HG02973 (cell line): ENCODE measurements at regions not wholly inside any gene's neighbourhood (a gene's known extent, or its start where the extent isn't known, plus 50 kb on each side); places are given as distances from the start of the nearest gene placed in this dataset.
A peak's percentile ranks its signal among the peaks of the same experiment; 100 is the strongest.

Source experiments
- ATAC-seq: cut with Tn5 transposase; IDR thresholded peaks from one replicate; pipeline ENCODE4 v1.9.1; 2021; ENCODE audit warnings: moderate library complexity; ENCODE audit not compliant: unreplicated experiment

DNA sequence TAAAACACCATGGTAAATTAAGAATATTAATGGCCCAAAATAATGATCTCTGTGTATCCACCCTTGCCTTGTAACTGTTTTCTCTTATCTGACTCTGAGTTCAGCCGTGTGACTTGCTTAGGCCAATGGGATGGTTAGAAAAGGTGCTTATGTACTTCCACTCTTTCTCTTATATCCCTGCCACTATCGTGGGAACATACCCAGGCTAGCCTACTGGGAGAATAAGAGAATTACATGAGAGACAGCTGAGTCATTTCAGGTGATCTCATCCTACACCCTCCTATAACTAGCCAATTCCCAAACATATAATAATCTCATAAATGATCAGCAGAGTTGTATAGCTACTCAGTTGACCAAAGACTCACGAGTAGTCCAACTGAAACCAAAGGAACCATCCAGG lies 98.3 kb upstream of the ABI3BP start:
- ATAC-seq = no peak

DNA sequence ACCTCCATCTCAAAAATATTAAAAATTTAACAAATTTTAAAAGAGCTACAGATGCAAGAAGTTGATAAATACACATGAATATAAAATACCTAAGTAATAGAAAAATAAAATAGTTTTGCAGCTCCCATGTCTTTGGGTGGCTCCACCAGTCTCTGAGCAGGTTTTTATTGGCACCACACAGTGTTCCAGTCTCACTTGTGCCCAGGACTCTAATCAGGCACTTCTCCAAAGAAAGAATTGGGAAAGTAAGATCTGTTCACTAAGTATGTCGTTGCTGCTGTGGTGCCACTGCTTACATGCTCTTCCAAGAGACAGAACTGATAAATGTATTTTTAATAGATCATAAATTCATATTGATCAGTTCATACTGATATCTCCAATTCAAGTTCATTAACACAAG lies 92.5 kb upstream of the ABI3BP start:
- no peak for ATAC-seq

DNA sequence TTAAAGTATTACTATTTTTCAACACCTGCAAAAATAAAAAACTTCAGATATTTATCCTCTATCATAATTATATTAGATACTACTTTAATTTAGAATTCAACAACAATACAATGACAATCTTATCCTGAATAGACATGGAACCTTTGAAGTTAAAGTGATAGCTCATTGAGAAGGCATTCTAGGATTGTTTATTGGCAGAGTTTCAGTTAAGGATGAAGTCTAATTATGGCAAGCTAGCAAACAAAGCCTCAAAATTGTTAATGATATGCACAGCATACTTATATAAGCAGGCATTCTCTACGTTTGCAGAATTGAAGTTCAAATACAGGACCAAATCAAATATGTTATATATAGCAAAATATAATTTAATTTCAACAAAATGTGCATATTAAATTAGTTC lies 91.2 kb upstream of the ABI3BP start:
- ATAC-seq = no peak

DNA sequence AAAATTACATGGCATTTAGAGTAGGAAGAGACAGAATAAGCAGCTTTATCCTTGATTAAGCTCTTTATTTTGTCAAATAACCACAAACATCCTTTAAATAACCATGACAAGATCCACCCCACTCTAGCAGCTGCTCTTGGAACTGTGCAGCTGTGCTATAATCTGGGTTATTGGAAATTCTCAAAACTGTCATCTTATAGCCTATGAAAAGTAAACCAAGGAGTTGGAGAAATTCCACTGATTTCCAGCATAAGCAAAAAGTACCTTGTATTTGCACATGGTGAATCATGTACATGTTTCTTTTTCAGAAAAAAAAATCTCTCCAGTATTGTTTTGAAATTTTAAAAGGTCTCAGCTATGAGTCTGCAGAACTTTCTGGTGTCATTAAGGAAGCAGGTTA lies 88.8 kb upstream of the ABI3BP start:
- ATAC-seq = no peak

DNA sequence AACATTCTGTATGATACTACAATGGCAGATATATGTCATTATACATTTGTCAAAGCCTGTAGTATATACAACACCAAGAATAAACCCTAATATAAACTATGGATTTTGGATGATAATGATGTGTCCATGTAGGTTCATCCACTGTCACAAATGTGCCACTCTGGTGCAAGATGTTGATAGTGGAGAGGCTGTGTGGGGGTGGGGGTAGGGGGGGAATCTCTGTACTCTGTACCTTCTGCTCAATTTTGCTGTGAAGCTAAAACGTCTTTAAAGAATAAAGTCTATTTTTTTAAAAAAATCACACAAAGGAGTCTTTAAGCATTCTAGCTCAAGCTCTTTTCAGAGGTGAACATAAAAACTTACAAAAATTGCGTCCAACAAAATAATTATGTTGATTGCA lies 88.2 kb upstream of the ABI3BP start:
- no peak for ATAC-seq

DNA sequence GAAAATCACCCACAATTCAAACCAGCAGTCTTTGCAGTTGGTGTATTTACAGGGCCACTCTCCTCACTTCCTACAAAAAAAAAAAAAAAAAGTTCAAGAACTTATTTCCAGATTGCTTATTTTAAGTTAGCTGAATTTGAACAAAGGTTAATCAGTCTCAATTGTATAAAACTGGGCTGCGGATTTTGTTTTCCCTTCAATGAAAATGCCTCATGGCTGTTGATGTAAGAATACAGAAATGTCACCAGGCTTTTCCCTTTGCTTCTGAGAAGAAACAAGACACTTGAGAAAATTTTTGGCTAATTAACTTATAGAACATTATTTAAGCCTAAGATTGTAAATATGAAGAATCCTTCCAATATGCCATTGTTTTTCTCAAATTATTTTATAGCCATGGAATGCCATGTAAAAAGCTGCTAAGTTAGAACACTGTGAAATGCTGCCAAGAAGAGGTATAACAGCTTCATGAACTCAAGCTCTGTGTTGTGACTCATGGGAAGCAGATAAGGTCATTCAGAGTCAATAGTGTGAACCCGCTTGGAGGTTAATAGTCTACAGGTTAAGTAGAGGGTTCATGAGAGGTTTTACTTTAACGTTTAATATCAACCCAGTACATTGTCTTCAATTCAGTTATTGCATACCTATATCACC lies 84.3 kb upstream of the ABI3BP start:
- ATAC-seq = no peak

DNA sequence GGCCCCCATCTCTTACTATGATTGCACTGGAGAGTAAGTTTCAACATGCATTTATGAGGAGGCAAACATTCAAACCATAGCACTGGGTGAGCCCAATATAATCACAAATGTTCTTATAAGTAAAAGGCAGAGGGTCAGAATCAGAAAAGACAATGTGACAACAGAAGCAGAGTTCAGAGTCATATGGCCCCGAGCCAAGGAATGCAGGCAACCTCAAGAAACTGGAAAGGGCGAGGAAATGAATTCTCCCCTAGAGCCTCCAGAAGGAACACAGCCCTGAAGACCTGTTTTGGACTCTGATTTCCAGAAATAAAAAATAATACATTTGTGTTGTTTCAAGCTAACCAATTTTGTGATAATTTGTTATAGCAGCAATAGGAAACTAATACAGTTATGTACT lies 81.3 kb upstream of the ABI3BP start:
- no peak for ATAC-seq

DNA sequence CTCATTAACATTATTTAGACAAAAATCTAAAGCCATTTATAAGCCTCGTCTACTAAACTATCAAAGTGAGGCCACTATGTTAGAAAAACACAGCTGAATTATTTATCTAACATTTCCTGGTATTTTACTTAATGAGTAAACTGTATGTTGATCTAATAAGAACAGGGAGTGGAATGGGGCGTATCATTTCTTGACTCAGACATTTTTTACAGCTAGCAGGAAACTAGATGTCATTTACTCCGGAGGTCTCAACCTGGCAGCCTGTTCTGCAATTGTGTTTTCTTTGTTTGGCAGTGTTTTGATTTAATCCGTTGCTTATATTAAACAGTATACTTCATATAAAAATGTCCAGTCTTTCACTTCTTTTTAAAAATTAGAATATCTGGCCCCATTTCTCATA lies 79.1 kb upstream of the ABI3BP start:
- ATAC-seq = no peak

DNA sequence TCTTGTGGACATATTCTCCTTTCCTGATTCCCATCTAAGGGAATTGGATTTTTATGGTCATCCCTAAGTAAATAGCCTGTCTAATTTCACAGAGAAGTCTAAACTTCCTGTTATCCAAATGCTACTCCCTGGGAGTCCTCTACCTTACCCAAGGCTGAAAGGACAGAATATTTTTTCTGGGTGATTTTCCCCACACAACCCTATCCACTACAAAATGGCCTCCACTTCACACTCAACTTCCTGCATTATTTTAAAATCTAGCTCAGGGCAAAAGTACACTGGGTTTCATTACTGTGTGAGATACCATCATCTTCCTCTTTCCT lies 77.5 kb upstream of the ABI3BP start:
- no peak for ATAC-seq

DNA sequence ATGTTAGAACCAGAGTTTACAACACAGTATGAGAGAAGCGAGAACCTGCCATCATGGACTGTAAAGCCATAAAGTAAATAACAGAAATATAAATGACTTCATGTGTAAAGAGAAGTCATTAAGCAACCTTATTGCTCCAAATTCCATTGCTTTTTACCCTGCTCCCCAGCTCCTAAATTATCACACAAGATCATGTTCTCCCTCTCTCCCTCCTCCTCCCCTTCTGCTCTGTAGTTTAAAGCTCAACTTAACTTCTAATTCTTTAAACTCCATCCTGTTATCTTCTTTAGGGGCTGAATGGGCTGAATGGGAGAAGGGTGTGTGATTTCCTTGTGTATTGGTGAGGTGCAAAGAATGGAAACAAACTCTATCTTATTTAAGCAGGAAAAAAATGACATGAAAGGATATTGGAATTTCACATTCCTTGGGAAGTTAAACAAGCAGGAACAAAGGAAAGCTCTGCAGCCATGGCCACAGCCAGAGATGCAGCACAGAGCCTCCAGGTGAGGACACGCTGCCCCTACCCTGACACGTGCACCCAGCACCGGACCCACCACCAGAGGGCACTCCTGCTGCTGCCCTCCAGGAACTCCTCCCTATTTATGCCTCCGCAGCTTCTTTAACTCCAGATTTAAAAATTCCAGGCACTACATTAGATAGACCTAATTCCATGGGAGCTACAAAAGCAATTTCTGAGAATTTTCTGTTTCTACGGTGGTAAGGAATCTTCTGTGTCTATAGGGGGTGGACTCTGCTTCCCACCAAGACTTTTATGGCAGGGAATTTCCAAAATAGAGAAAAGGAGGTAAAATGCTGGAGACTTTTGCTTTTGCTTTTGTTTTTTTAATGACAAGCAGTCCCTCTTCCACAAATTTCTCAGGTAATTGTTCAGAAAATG lies 76.9 kb upstream of the ABI3BP start:
- ATAC-seq = peak; percentile 56

DNA sequence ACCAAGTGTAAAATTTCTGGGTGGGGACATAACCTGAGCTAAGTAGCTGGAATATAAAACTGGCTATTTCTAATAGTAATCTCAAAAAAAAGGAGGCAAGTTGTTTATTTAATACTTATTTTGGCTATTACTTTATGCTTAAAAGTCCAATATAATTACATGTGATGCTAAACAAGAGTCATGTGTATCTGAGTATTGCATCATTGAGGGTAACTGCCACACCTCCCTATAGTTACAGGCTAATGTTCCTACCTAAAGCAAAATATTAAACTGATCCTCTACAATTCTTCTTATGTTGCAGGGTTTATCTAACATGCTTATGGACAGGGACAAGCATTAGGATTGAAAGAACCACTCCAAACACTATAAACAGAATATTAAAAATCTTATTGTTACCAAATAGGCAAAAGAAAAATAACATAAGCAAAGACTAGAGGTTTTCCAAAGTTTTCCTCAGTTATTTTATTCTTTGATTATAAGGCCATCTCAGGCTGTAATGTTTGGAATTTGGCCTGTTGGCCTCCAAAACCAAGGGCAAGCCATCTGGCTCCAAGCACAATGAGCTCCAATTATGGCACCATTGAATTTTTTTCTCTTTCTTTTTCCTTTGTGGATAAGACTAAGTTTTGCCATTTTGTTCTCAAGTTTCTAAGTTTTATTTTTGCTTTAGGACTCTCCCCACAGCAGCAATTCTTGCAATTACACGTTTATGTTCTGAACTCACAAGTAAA lies 75.8 kb upstream of the ABI3BP start:
- ATAC-seq = no peak

DNA sequence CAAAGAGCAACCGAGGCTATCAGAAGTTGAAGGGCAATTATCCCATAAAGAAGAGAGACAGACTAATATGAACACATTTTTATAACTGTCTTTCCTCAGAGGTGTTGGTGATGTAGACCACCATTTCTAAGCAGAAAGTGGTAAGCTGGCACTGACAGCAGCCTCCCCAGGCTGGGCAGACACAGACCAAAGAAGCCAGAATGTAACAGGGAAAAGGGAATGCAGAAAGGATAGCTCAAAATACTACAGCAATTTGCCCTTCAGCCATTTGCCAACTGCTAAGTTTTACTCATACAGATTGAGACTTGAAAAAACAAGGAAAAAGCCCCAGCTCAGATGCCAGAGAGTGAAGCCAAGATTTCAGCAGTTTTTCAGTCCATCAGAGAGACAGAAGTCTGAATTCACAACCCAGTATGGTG lies 73.5 kb upstream of the ABI3BP start:
- ATAC-seq = no peak

DNA sequence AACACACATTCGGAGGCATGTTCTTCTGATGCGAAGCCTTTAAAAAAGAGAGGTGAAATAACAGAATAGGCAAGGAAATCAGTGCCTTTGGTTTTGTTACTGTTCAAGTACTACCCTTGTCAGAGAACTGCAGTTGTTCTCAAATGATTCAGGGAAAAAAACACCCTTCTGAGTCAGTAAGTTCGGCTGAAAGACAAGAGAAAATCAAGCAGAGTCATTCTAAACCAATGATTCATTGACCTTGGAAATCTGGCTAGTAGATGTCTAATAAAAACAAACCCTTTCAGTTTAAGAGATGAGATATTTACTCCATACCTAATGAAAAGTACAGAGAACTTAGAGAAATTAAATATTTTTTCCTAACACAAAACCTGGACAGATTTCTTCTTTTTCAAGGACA lies 72.7 kb upstream of the ABI3BP start:
- ATAC-seq = no peak

DNA sequence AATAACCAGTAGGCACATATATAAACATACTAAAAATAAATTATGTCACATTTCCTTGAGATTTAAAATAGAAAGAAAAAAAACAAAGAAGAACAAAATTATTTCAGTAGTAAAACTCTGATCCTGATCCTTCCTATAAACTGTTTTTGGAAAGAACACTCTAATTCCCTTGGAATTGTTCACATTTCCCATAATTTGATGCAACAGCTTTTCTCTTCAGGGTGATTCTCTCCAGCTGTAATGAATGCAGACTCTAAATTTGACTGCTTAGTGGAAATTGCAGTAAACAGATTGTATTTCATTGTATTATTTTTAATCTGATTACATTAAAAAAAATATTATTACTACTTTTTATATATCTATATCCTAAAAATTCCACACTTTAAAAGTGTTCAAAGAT lies 70.2 kb upstream of the ABI3BP start:
- ATAC-seq = no peak

DNA sequence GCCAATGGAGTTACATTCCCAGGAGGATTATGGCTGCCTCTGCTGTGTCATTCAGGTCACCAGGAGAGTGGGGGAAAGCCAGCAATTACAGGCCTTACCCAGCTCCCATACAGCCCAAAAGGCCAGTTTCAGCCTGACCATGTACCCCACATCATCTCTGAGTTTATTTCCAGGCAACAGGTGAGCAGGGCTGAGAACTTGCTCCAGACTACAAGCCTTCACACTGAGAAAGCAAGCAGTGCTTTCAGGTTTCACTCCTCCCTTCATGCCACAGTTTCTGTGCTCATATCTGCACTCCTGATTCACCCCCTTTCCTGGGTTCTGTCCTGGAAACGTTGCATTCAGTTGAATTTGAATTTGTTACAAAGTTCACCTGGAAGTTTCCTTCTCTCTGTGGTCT lies 68.1 kb upstream of the ABI3BP start:
- no peak for ATAC-seq

DNA sequence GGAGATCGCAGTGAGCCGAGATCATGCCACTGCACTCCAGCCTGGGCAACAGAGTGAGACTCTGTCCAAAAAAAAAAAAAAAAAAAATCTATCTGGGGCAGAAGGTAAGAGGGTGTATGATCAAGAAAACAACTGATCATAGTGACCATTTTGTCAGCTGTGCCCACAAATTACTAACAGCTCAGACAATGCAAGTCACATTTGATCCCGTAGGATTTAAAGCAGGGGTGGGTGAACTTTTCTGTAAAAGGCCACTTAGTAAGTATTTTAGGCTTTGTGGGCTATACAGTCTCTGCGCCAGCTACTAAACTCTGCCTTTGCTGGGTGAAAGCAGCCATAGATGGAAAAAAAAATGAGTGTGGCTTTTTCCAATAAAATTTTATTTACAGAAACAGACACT lies 57.6 kb upstream of the ABI3BP start:
- ATAC-seq = no peak

DNA sequence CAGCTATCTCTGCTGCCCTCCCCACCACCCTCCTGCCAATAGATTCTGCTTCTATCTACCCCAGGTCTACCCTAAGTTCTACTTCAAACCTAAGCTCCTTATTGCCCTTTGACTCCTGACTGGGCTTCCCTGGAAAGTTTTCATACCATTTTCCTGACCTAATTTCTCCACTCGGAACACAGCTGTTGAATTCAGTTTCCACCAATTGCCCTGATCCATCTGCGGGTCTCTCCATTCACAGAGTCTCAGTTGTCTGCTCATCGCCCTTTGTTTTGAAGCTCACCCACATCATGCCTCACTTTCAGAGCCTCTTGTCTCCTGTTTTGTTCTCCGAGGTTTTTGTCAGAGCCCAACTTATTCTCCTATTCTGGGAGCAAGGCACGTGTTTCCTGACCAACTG lies 56.8 kb upstream of the ABI3BP start:
- ATAC-seq = no peak

DNA sequence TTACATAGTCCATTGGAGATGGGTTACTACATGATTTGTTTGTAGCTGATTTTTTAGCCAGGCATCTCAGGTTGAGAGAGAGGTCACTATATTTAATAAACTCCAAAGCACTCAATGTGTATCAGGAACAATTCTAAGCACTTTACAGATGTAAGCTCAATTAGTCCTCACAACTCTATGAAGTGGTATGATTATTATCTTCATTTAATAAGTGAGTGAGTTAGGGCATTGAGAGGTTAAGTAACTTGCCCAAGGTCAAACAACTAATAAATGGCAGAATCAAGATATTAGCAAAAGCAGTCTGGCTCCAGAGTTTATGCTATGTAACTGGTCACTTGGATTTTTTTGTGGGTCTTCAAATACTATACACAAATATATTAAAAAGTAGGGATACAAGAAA lies 56.3 kb upstream of the ABI3BP start:
- no peak for ATAC-seq

DNA sequence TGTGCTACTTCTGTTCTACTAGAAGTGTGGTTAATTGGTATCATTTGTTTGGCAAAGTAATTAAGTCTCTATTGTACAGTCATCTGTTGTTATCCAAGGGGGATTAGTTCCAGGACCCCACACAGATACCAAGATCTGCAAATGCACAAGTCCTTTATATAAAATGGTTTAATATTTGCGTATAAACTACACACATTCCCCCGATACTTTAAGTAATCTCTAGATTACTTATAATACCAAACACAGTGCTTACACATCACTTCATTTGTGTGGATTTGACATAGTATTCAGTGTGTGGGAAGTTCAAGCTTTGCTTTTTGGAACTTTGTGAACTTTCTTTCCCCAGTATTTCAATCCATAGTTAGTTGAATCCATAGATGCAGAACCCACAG lies 50.5 kb upstream of the ABI3BP start:
- ATAC-seq = no peak

DNA sequence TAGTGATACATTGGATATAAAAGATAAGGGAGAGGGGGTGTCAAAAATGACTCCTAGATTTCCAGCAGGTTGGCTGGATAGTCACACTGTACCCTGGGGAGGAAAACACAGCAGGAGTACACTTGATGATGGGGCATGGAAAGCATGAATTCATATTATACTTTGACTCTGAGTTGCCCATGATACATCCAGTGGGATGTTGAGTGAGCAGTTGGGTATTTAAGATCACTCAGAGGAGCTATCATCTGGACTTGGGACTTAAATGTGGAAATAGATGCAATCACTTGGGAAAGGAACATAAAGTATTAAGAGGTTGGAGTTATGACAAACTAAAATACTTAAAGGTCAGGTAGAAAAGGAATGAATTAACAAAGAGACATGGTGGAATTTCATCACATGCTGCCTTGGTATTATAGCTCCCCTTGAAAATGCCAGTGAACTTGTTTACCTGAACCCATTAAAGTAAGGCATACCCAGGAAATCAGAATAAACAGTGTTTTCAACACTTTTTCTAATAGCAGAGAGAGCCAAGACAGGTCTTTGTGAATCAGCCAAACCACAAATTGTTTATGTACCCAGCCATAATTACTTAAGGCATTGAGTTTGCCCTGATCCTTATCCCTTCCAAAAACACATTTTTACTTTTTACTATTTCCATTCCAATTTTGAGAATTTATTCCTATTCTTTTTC lies 49.9 kb upstream of the ABI3BP start:
- ATAC-seq = no peak
